HAP-1 (cell line): ENCODE measurements at regions not wholly inside any gene's neighbourhood (a gene's known extent, or its start where the extent isn't known, plus 50 kb on each side); places are given as distances from the start of the nearest gene placed in this dataset.

Experiments
- DNase-seq, 2 experiments: peaks; one replicate each; pipeline ENCODE4 v3.0.0-alpha.2; 2016 to 2020; ENCODE audit warnings: low spot score in 2 of 2
- H3K27me3 ChIP-seq: fragments of 250-450 bp; sonication (Bioruptor Pico); 2 replicates; pipeline ENCODE4 v1.5.1; 2020; ENCODE audit warnings: low read depth, mild to moderate bottlenecking, moderate library complexity
- H3K36me3 ChIP-seq: fragments of 250-450 bp; sonication (Bioruptor Pico); replicated peaks from 2 replicates; pipeline ENCODE4 v1.5.1; 2020; ENCODE audit warnings: mild to moderate bottlenecking
- H3K4me1 ChIP-seq: fragments of 250-450 bp; sonication (Bioruptor Pico); 2 replicates; pipeline ENCODE4 v1.5.1; 2020; ENCODE audit warnings: mild to moderate bottlenecking
- H3K4me3 ChIP-seq: fragments of 250-450 bp; sonication (Bioruptor Pico); 2 replicates; pipeline ENCODE4 v1.5.1; 2020; ENCODE audit warnings: mild to moderate bottlenecking, moderate library complexity
- H3K9me3 ChIP-seq: fragments of 250-450 bp; sonication (Bioruptor Pico); 2 replicates; pipeline ENCODE4 v1.5.1; 2020; ENCODE audit warnings: mild to moderate bottlenecking, moderate library complexity
- in situ Hi-C: fragments of 300-500 bp; cut with MboI; formaldehyde crosslinking; loops from 3 replicates; pipeline ENCODE4 v1.14.3; 2020; ENCODE audit warnings: low sequenced_read_pairs, inconsistent platforms, mixed read lengths

- H3K9me3 ChIP-seq, result no peaks in the 10 kb centered on the region
- DNase-seq, result no peak
- H3K4me3 ChIP-seq, result no peak overlapping the region
- H3K27me3 ChIP-seq, result no peaks in the 10 kb centered on the region
- no peaks in the 10 kb centered on the region for H3K36me3 ChIP-seq
- no peaks in the 10 kb centered on the region for H3K4me1 ChIP-seq
- in situ Hi-C loops, result no loop called here
Measured at GRCh38 chr13:104694397-104694796, 1628.2 kb upstream of the SLC10A2 start.

GRCh38 chr13:104693126-104693525 is 1626.9 kb upstream of the SLC10A2 start:
- H3K4me1 ChIP-seq, result no peaks in the 10 kb centered on the region
- no peaks in the 10 kb centered on the region for H3K36me3 ChIP-seq
- no peaks in the 10 kb centered on the region for H3K9me3 ChIP-seq
- no peaks in the 10 kb centered on the region for H3K27me3 ChIP-seq
- in situ Hi-C loops, result no loop called here
- DNase-seq, result no peak
- H3K4me3 ChIP-seq, result no peak overlapping the region

- no peak overlapping the region for H3K4me3 ChIP-seq
- H3K9me3 ChIP-seq, result no peaks in the 10 kb centered on the region
- H3K27me3 ChIP-seq, result no peaks in the 10 kb centered on the region
- in situ Hi-C loops, result no loop called here
- H3K4me1 ChIP-seq, result no peaks in the 10 kb centered on the region
- no peaks in the 10 kb centered on the region for H3K36me3 ChIP-seq
- no peak for DNase-seq
Measured at GRCh38 chr13:104691767-104692467, 1625.7 kb upstream of the SLC10A2 start.

- Histone ChIP-seq H3K27me3 (no peaks in the 10 kb centered on the region), H3K4me1 (no peaks in the 10 kb centered on the region), H3K4me3 (no peak overlapping the region), H3K9me3 (no peaks in the 10 kb centered on the region), H3K36me3 (no peaks in the 10 kb centered on the region)
- DNase-seq, result no peak
- in situ Hi-C loops, result no loop called here
Measured at GRCh38 chr13:104686484-104686883, 1620.3 kb upstream of the SLC10A2 start.

GRCh38 chr13:104683789-104684188 is 1617.6 kb upstream of the SLC10A2 start:
- H3K27me3 ChIP-seq, result no peaks in the 10 kb centered on the region
- H3K9me3 ChIP-seq, result no peaks in the 10 kb centered on the region
- DNase-seq, result no peak
- no peaks in the 10 kb centered on the region for H3K4me1 ChIP-seq
- in situ Hi-C loops, result no loop called here
- H3K36me3 ChIP-seq, result no peaks in the 10 kb centered on the region
- no peak overlapping the region for H3K4me3 ChIP-seq

- Histone ChIP-seq H3K36me3 (no peaks in the 10 kb centered on the region), H3K9me3 (no peaks in the 10 kb centered on the region), H3K27me3 (no peaks in the 10 kb centered on the region), H3K4me1 (no peaks in the 10 kb centered on the region), H3K4me3 (no peak overlapping the region)
- no peak for DNase-seq
- in situ Hi-C loops, result no loop called here
Measured at GRCh38 chr13:104678161-104678560, 1611.9 kb upstream of the SLC10A2 start.

GRCh38 chr13:104671901-104672300 is 1605.7 kb upstream of the SLC10A2 start:
- Histone ChIP-seq H3K9me3 (no peaks in the 10 kb centered on the region), H3K27me3 (no peaks in the 10 kb centered on the region), H3K36me3 (no peaks in the 10 kb centered on the region), H3K4me1 (no peaks in the 10 kb centered on the region), H3K4me3 (no peak overlapping the region)
- no peak for DNase-seq
- in situ Hi-C loops, result no loop called here

GRCh38 chr13:104657196-104657595 is 1591.0 kb upstream of the SLC10A2 start:
- no peaks in the 10 kb centered on the region for H3K27me3 ChIP-seq
- no peak for DNase-seq
- H3K4me1 ChIP-seq, result no peaks in the 10 kb centered on the region
- no peak overlapping the region for H3K4me3 ChIP-seq
- H3K36me3 ChIP-seq, result no peaks in the 10 kb centered on the region
- H3K9me3 ChIP-seq, result no peaks in the 10 kb centered on the region
- in situ Hi-C loops, result no loop called here

- H3K36me3 ChIP-seq, result no peaks in the 10 kb centered on the region
- no peaks in the 10 kb centered on the region for H3K27me3 ChIP-seq
- no peaks in the 10 kb centered on the region for H3K9me3 ChIP-seq
- no peak for DNase-seq
- in situ Hi-C loops, result no loop called here
- H3K4me1 ChIP-seq, result no peaks in the 10 kb centered on the region
- no peak overlapping the region for H3K4me3 ChIP-seq
Measured at GRCh38 chr13:104650431-104650830, 1584.2 kb upstream of the SLC10A2 start.

- H3K4me3 ChIP-seq, result no peak overlapping the region
- no peaks in the 10 kb centered on the region for H3K36me3 ChIP-seq
- no peaks in the 10 kb centered on the region for H3K9me3 ChIP-seq
- in situ Hi-C loops, result no loop called here
- no peak for DNase-seq
- no peaks in the 10 kb centered on the region for H3K27me3 ChIP-seq
- no peaks in the 10 kb centered on the region for H3K4me1 ChIP-seq
Measured at GRCh38 chr13:104648291-104648690, 1582.1 kb upstream of the SLC10A2 start.

GRCh38 chr13:104645786-104646185 is 1579.6 kb upstream of the SLC10A2 start:
- in situ Hi-C loops, result no loop called here

GRCh38 chr13:104641309-104641708 is 1575.1 kb upstream of the SLC10A2 start:
- DNase-seq, result no peak
- no peaks in the 10 kb centered on the region for H3K27me3 ChIP-seq
- H3K4me3 ChIP-seq, result no peak overlapping the region
- H3K36me3 ChIP-seq, result no peaks in the 10 kb centered on the region
- in situ Hi-C loops, result no loop called here
- no peaks in the 10 kb centered on the region for H3K9me3 ChIP-seq
- H3K4me1 ChIP-seq, result no peaks in the 10 kb centered on the region

More at GRCh38 chr13:104645786-104646185, 1579.6 kb upstream of the SLC10A2 start:
- no peaks in the 10 kb centered on the region for H3K4me1 ChIP-seq
- DNase-seq, result no peak
- no peaks in the 10 kb centered on the region for H3K36me3 ChIP-seq
- H3K27me3 ChIP-seq, result no peaks in the 10 kb centered on the region
- H3K4me3 ChIP-seq, result no peak overlapping the region
- no peaks in the 10 kb centered on the region for H3K9me3 ChIP-seq

- Histone ChIP-seq H3K4me3 (no peak overlapping the region), H3K36me3 (no peaks in the 10 kb centered on the region), H3K27me3 (no peaks in the 10 kb centered on the region), H3K4me1 (no peaks in the 10 kb centered on the region), H3K9me3 (no peaks in the 10 kb centered on the region)
- DNase-seq, result no peak
- in situ Hi-C loops, result no loop called here
Measured at GRCh38 chr13:104635879-104636278, 1569.7 kb upstream of the SLC10A2 start.

- no peaks in the 10 kb centered on the region for H3K4me1 ChIP-seq
- no peak for DNase-seq
- H3K36me3 ChIP-seq, result no peaks in the 10 kb centered on the region
- no peaks in the 10 kb centered on the region for H3K9me3 ChIP-seq
- H3K4me3 ChIP-seq, result no peak overlapping the region
- H3K27me3 ChIP-seq, result no peaks in the 10 kb centered on the region
- in situ Hi-C loops, result no loop called here
Measured at GRCh38 chr13:104634016-104634415, 1567.8 kb upstream of the SLC10A2 start.

GRCh38 chr13:104632736-104633135 is 1566.5 kb upstream of the SLC10A2 start:
- DNase-seq, result no peak
- H3K27me3 ChIP-seq, result no peaks in the 10 kb centered on the region
- in situ Hi-C loops, result no loop called here
- no peaks in the 10 kb centered on the region for H3K36me3 ChIP-seq
- H3K4me1 ChIP-seq, result no peaks in the 10 kb centered on the region
- no peak overlapping the region for H3K4me3 ChIP-seq
- no peaks in the 10 kb centered on the region for H3K9me3 ChIP-seq
